Body of pancreas (tissue), 4 donors: ENCODE measurements at regions not wholly inside any gene's neighbourhood (a gene's known extent, or its start where the extent isn't known, plus 50 kb on each side); places are given as distances from the start of the nearest gene placed in this dataset.

Source experiments
- CTCF ChIP-seq, 7 experiments: fragments of 450-650 bp in 4 of 7; fragments of 200-600 bp in 3 of 7; sonication (generic) in 3 of 7; IDR thresholded peaks; one replicate each; pipeline ENCODE4 v1.5.1; 2016 to 2019; ENCODE audit warnings: antibody characterized with exemption in 7 of 7
- POLR2A ChIP-seq, 3 donors: fragments of 450-650 bp; IDR thresholded peaks; one replicate each; pipeline ENCODE4 v1.6.1; 2016; ENCODE audit warnings: antibody characterized with exemption in 3 of 3, mild to moderate bottlenecking in 2 of 3

- TF ChIP-seq CTCF (IDR thresholded peaks at IDR 0.05) = no peak
- TF ChIP-seq POLR2A (IDR thresholded peaks at IDR 0.05) = no peak
These were observed 50.0 kb upstream of the NDST3 start for GRCh38 chr4:117984366-117984680.
